Vagina (tissue), 2 donors: ENCODE measurements at regions not wholly inside any gene's neighbourhood (a gene's known extent, or its start where the extent isn't known, plus 50 kb on each side); places are given as distances from the start of the nearest gene placed in this dataset.

Experiments used
- DNase-seq, 2 donors: peaks; one replicate each; pipeline ENCODE4 v3.0.0-alpha.2; 2017; ENCODE audit errors: extremely low spot score in 2 of 2
- H3K27ac ChIP-seq: fragments of 200-600 bp; sonication (generic); one replicate; pipeline ENCODE4 v1.5.1; 2019
- H3K27me3 ChIP-seq: fragments of 200-600 bp; sonication (generic); one replicate; pipeline ENCODE4 v1.5.1; 2019
- H3K36me3 ChIP-seq, 2 donors: fragments of 200-600 bp; sonication (generic); one replicate each; pipeline ENCODE4 v1.5.1; 2017 to 2019
- H3K4me1 ChIP-seq: fragments of 200-600 bp; sonication (generic); one replicate; pipeline ENCODE4 v1.5.1; 2019
- H3K4me3 ChIP-seq, 2 donors: fragments of 200-600 bp; sonication (generic); 1 replicate in 1 of 2; 2 replicates in 1 of 2; pipeline ENCODE4 v1.5.1; 2016 to 2019
- H3K9me3 ChIP-seq: fragments of 200-600 bp; sonication (generic); one replicate; pipeline ENCODE4 v1.5.1; 2019
- CTCF ChIP-seq, 3 experiments: fragments of 450-650 bp in 2 of 3; fragments of 200-600 bp in 1 of 3; sonication (generic) in 1 of 3; IDR thresholded peaks; one replicate each; pipeline ENCODE4 v1.5.1; 2017 to 2019; ENCODE audit warnings: antibody characterized with exemption in 3 of 3, mild to moderate bottlenecking in 2 of 3, moderate library complexity in 2 of 3
- POLR2A ChIP-seq, 2 donors: fragments of 450-650 bp; IDR thresholded peaks; one replicate each; pipeline ENCODE4 v1.6.1; 2017; ENCODE audit warnings: antibody characterized with exemption in 2 of 2, mild to moderate bottlenecking in 2 of 2, moderate library complexity in 2 of 2
- POLR2AphosphoS5 ChIP-seq, 2 donors: sonication (generic); formaldehyde crosslinking; IDR thresholded peaks; one replicate each; pipeline ENCODE4 v1.9.0; 2017; ENCODE audit warnings: antibody characterized with exemption in 2 of 2, mild to moderate bottlenecking in 2 of 2, low read depth in 1 of 2; ENCODE audit not compliant: insufficient read depth in 1 of 2
- intact Hi-C: fragments of 100-400 bp; cut with DNase I; formaldehyde crosslinking; loops from one replicate; pipeline ENCODE4 v1.15.1; 2023

- no peaks in the 10 kb centered on the region for H3K27me3 ChIP-seq
- intact Hi-C loops = no loop called here
- no peaks in the 10 kb centered on the region for H3K36me3 ChIP-seq
- H3K27ac ChIP-seq = no peak overlapping the region
- H3K9me3 ChIP-seq = no peaks in the 10 kb centered on the region
- no peak for TF ChIP-seq POLR2AphosphoS5 (IDR thresholded peaks at IDR 0.05; ENCODE audit: insufficient read depth in 1 of 2, low read depth in 1 of 2)
- no peak for TF ChIP-seq POLR2A (IDR thresholded peaks at IDR 0.05)
- TF ChIP-seq CTCF (IDR thresholded peaks at IDR 0.05) = no peak
- H3K4me3 ChIP-seq = no peak overlapping the region
- peaks cover 22% of the 10 kb centered on the region for H3K4me1 ChIP-seq
- peak; percentile 62 to 87 for DNase-seq
Observed at GRCh38 chr10:71078454-71079145, 133.8 kb upstream of the UNC5B start.

- Histone ChIP-seq H3K4me3 (no peak overlapping the region), H3K27ac (no peak overlapping the region), H3K4me1 (peaks cover 18% of the 10 kb centered on the region), H3K9me3 (no peaks in the 10 kb centered on the region), H3K36me3 (no peaks in the 10 kb centered on the region), H3K27me3 (no peaks in the 10 kb centered on the region)
- TF ChIP-seq POLR2AphosphoS5 (IDR thresholded peaks at IDR 0.05; ENCODE audit: insufficient read depth in 1 of 2, low read depth in 1 of 2) (no peak), POLR2A (IDR thresholded peaks at IDR 0.05) (no peak), CTCF (IDR thresholded peaks at IDR 0.05) (no peak)
- DNase-seq = peak; percentile 54 to 77
- intact Hi-C loops = no loop called here
Observed at GRCh38 chr10:71079761-71080380, 132.5 kb upstream of the UNC5B start.

GRCh38 chr10:71080381-71081228 is 131.8 kb upstream of the UNC5B start:
- no peaks in the 10 kb centered on the region for H3K9me3 ChIP-seq
- H3K4me3 ChIP-seq = no peak overlapping the region
- H3K27ac ChIP-seq = no peak overlapping the region
- no peaks in the 10 kb centered on the region for H3K27me3 ChIP-seq
- intact Hi-C loops = no loop called here
- no peaks in the 10 kb centered on the region for H3K36me3 ChIP-seq
- H3K4me1 ChIP-seq = peaks cover 11% of the 10 kb centered on the region
- TF ChIP-seq CTCF (IDR thresholded peaks at IDR 0.05) (no peak), POLR2A (IDR thresholded peaks at IDR 0.05) (no peak), POLR2AphosphoS5 (IDR thresholded peaks at IDR 0.05; ENCODE audit: insufficient read depth in 1 of 2, low read depth in 1 of 2) (no peak)
- DNase-seq = peak; percentile 56 to 79

GRCh38 chr10:71081229-71081560 is 131.2 kb upstream of the UNC5B start:
- peak in 1 of 2 donors; percentile 49 for DNase-seq
- no peak overlapping the region for H3K27ac ChIP-seq
- no peaks in the 10 kb centered on the region for H3K36me3 ChIP-seq
- TF ChIP-seq POLR2A (IDR thresholded peaks at IDR 0.05) (no peak), CTCF (IDR thresholded peaks at IDR 0.05) (no peak), POLR2AphosphoS5 (IDR thresholded peaks at IDR 0.05; ENCODE audit: insufficient read depth in 1 of 2, low read depth in 1 of 2) (no peak)
- no peak overlapping the region for H3K4me3 ChIP-seq
- intact Hi-C loops = no loop called here
- no peaks in the 10 kb centered on the region for H3K27me3 ChIP-seq
- peaks cover 9% of the 10 kb centered on the region for H3K4me1 ChIP-seq
- H3K9me3 ChIP-seq = no peaks in the 10 kb centered on the region
